ENCODE measurements at regions not wholly inside any gene's neighbourhood (a gene's known extent, or its start where the extent isn't known, plus 50 kb on each side); places are given as distances from the start of the nearest gene placed in this dataset.

GRCh38 chr13:97136418-97136817, 85.7 kb upstream of the MBNL2 start:
- no peak for TF ChIP-seq POLR2A (IDR thresholded peaks at IDR 0.05)
- TF ChIP-seq POLR2AphosphoS5 (IDR thresholded peaks at IDR 0.05) = no peak
- TF ChIP-seq CTCF (IDR thresholded peaks at IDR 0.05) = no peak
- no peak for TF ChIP-seq EP300 (IDR thresholded peaks at IDR 0.05)
- H3K36me3 ChIP-seq = no peaks in the 10 kb centered on the region
- H3K27me3 ChIP-seq = no peaks in the 10 kb centered on the region
- DNase-seq = no peak
- WGBS, 5 donors = 82 to 90% (median 87%) methylated on average over 3 of the region's 3 CpGs
- no peak overlapping the region for H3K27ac ChIP-seq
- H3K4me1 ChIP-seq = peaks cover 4 to 18% (median 8%) of the 10 kb centered on the region in 4 donors
- no peak overlapping the region for H3K4me3 ChIP-seq
- no peaks in the 10 kb centered on the region for H3K9me3 ChIP-seq
- intact Hi-C loops (cut with DNase I; ENCODE audit: low total_unique reads) = no loop called here

DNA sequence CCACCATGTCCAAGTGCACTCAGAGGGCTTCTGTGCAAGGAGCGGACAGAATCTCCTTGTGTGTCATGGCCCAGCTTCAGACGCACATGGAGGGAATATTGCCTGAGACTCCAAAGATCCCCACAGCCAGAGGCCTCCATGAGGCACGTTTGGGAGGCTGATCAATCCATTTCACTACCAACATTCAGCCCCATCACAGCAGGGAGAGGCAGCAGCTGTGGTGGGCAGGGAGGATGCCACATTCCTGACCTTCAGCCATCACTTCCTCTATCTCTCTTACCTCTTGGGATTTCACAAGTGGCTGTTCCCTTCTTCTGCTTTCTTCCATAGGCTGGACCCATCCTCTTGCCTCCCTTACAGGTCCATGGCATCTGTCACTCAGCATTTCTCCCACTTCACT, 82.4 kb upstream of the MBNL2 start:
- TF ChIP-seq CTCF (IDR thresholded peaks at IDR 0.05) (no peak), EP300 (IDR thresholded peaks at IDR 0.05) (no peak), POLR2A (IDR thresholded peaks at IDR 0.05) (no peak), POLR2AphosphoS5 (IDR thresholded peaks at IDR 0.05) (no peak)
- Histone ChIP-seq H3K36me3 (no peaks in the 10 kb centered on the region), H3K27me3 (no peaks in the 10 kb centered on the region), H3K4me3 (no peak overlapping the region), H3K9me3 (no peaks in the 10 kb centered on the region), H3K4me1 (peaks cover 0 to 22% (median 14%) of the 10 kb centered on the region in 4 donors), H3K27ac (no peak overlapping the region)
- WGBS, 5 donors = 87 to 94% (median 92%) methylated on average over 3 of the region's 3 CpGs
- intact Hi-C loops (cut with DNase I; ENCODE audit: low total_unique reads) = no loop called here
- no peak for DNase-seq

DNA sequence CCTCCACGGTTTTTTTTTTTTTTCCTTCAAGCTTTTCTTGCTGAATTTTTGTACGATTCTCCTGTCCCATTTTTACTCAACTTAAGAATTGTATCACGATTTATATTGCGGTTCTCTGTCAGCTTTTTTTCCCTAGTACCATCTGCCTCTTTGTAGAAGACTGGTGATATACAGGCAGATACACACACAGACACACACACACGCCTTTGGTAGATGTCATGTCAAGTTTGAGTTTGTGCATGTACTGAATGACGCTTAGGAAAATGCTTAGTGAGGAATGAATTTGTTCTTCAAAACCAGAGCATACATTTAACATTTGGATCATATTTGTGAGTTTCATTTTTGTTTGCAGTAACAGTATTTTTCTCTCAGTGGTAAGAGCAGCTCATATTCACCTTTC, 82.0 kb upstream of the MBNL2 start:
- Histone ChIP-seq H3K27me3 (no peaks in the 10 kb centered on the region), H3K27ac (no peak overlapping the region), H3K36me3 (no peaks in the 10 kb centered on the region), H3K4me3 (no peak overlapping the region), H3K9me3 (no peaks in the 10 kb centered on the region), H3K4me1 (peaks cover 0 to 22% (median 14%) of the 10 kb centered on the region in 4 donors)
- intact Hi-C loops (cut with DNase I; ENCODE audit: low total_unique reads) = no loop called here
- TF ChIP-seq POLR2A (IDR thresholded peaks at IDR 0.05) = no peak
- no peak for TF ChIP-seq EP300 (IDR thresholded peaks at IDR 0.05)
- no peak for TF ChIP-seq CTCF (IDR thresholded peaks at IDR 0.05)
- no peak for TF ChIP-seq POLR2AphosphoS5 (IDR thresholded peaks at IDR 0.05)
- DNase-seq = no peak
- WGBS, 5 donors = 85 to 90% (median 87%) methylated on average over 6 of the region's 6 CpGs

DNA sequence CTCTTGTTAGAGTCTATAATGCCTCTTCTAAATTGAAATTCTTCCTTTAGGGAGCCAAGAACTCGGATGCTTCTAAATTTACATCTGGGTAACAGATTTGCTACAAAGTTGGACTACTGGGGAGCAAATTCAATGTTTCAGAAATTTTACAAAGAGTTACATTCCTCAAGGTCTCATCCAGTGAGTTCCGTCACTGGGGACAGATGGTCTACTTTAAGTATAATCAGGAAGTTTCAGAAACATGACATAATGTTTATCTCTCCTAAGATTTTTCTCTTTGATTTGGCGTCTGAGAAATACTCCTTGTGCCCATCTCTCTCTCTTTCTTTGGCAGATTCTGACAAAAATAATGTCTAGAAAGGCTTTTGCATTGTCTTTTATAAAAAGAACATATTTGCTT, 81.5 kb upstream of the MBNL2 start:
- 58 to 83% (median 65%) methylated on average over 3 of the region's 3 CpGs for WGBS, 5 donors
- Histone ChIP-seq H3K36me3 (no peaks in the 10 kb centered on the region), H3K4me1 (peaks cover 0 to 22% (median 14%) of the 10 kb centered on the region in 4 donors), H3K27me3 (no peaks in the 10 kb centered on the region), H3K4me3 (no peak overlapping the region), H3K27ac (peak overlapping the region in 1 of 5 donors; percentile 13), H3K9me3 (no peaks in the 10 kb centered on the region)
- no peak for TF ChIP-seq POLR2A (IDR thresholded peaks at IDR 0.05)
- TF ChIP-seq EP300 (IDR thresholded peaks at IDR 0.05) = no peak
- TF ChIP-seq CTCF (IDR thresholded peaks at IDR 0.05) = no peak
- intact Hi-C loops (cut with DNase I; ENCODE audit: low total_unique reads) = no loop called here
- DNase-seq = no peak

Measured in stomach (tissue), 8 donors.